ENCODE measurements at regions not wholly inside any gene's neighbourhood (a gene's known extent, or its start where the extent isn't known, plus 50 kb on each side); places are given as distances from the start of the nearest gene placed in this dataset.

DNA sequence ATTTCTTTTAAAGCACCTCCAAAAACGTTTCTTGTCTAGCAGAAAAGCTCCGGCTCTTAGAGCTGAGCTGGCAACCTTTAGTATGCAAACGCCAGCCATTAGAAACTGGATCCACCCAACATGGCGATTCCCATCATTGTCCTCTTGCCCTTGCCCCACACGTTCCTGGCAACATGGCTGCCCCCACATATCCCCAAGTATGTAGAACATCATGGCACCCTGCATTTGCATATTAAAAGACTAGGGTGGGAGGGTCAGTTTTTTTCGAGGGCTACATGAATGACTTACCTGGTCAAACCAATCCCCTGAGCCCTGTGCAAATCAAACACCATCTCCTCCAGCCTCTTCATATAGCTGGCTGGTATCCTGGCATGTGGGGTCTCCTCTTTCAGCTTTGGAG is 82.2 kb upstream of the HELT start:
- no peak for TF ChIP-seq CTCF (IDR thresholded peaks at IDR 0.05)
- no peak for TF ChIP-seq POLR2A (IDR thresholded peaks at IDR 0.05)
- no peak for TF ChIP-seq POLR2AphosphoS5 (IDR thresholded peaks at IDR 0.05)
